Suprapubic skin (tissue), 4 donors: ENCODE measurements at regions not wholly inside any gene's neighbourhood (a gene's known extent, or its start where the extent isn't known, plus 50 kb on each side); places are given as distances from the start of the nearest gene placed in this dataset.

Experiments used
- DNase-seq, 2 donors: peaks; one replicate each; pipeline ENCODE4 v3.0.0-alpha.2; 2019; ENCODE audit warnings: low spot score in 2 of 2
- H3K27ac ChIP-seq: fragments of 200-600 bp; sonication (generic); one replicate; pipeline ENCODE4 v1.5.1; 2019
- H3K27me3 ChIP-seq: fragments of 200-600 bp; sonication (generic); one replicate; pipeline ENCODE4 v1.5.1; 2019
- H3K36me3 ChIP-seq: fragments of 200-600 bp; sonication (generic); one replicate; pipeline ENCODE4 v1.5.1; 2019
- H3K4me1 ChIP-seq: fragments of 200-600 bp; sonication (generic); one replicate; pipeline ENCODE4 v1.5.1; 2019
- H3K4me3 ChIP-seq: fragments of 200-600 bp; sonication (generic); one replicate; pipeline ENCODE4 v1.5.1; 2019; ENCODE audit warnings: mild to moderate bottlenecking
- H3K9me3 ChIP-seq: fragments of 200-600 bp; sonication (generic); one replicate; pipeline ENCODE4 v1.5.1; 2019
- CTCF ChIP-seq, 2 donors: fragments of 200-600 bp in 1 of 2; fragments of 450-650 bp in 1 of 2; sonication (generic) in 1 of 2; IDR thresholded peaks; one replicate each; pipeline ENCODE4 v1.5.1; 2016 to 2019; ENCODE audit warnings: antibody characterized with exemption in 2 of 2, mild to moderate bottlenecking in 1 of 2, moderate library complexity in 1 of 2
- EP300 ChIP-seq: sonication (generic); formaldehyde crosslinking; IDR thresholded peaks from one replicate; pipeline ENCODE4 v1.6.1; 2017; ENCODE audit warnings: antibody characterized with exemption
- POLR2A ChIP-seq, 2 donors: fragments of 450-650 bp; IDR thresholded peaks; one replicate each; pipeline ENCODE4 v1.6.1; 2017; ENCODE audit warnings: antibody characterized with exemption in 2 of 2, mild to moderate bottlenecking in 2 of 2, moderate library complexity in 2 of 2
- POLR2AphosphoS5 ChIP-seq, 3 donors: sonication (generic); formaldehyde crosslinking; IDR thresholded peaks; one replicate each; pipeline ENCODE4 v1.6.1; 2017; ENCODE audit warnings: antibody characterized with exemption in 3 of 3
- WGBS: methylation state at CpG from one replicate; pipeline ENCODE4 v1.1.5; 2018; 5-methylcytosine and 5-hydroxymethylcytosine counted together

GRCh38 chr20:57914205-57914604 lies 204.4 kb upstream of the PMEPA1 start:
- no peaks in the 10 kb centered on the region for H3K4me1 ChIP-seq
- H3K4me3 ChIP-seq = no peak overlapping the region
- H3K27me3 ChIP-seq = no peaks in the 10 kb centered on the region
- H3K36me3 ChIP-seq = no peaks in the 10 kb centered on the region
- no peak for TF ChIP-seq POLR2AphosphoS5 (IDR thresholded peaks at IDR 0.05)
- TF ChIP-seq EP300 = no peak
- no peak for TF ChIP-seq POLR2A (IDR thresholded peaks at IDR 0.05)
- no peak for TF ChIP-seq CTCF (IDR thresholded peaks at IDR 0.05)
- 71% methylated on average over 4 of the region's 4 CpGs for WGBS
- H3K9me3 ChIP-seq = no peaks in the 10 kb centered on the region
- DNase-seq = no peak
- no peak overlapping the region for H3K27ac ChIP-seq

GRCh38 chr20:57913156-57913930 lies 203.5 kb upstream of the PMEPA1 start:
- Histone ChIP-seq H3K27ac (no peak overlapping the region), H3K9me3 (no peaks in the 10 kb centered on the region), H3K27me3 (no peaks in the 10 kb centered on the region), H3K36me3 (no peaks in the 10 kb centered on the region), H3K4me1 (no peaks in the 10 kb centered on the region), H3K4me3 (no peak overlapping the region)
- WGBS = 95% methylated on average over 12 of the region's 12 CpGs
- no peak for TF ChIP-seq EP300
- no peak for TF ChIP-seq CTCF (IDR thresholded peaks at IDR 0.05)
- TF ChIP-seq POLR2A (IDR thresholded peaks at IDR 0.05) = no peak
- no peak for TF ChIP-seq POLR2AphosphoS5 (IDR thresholded peaks at IDR 0.05)
- no peak for DNase-seq

- no peaks in the 10 kb centered on the region for H3K27me3 ChIP-seq
Measured at GRCh38 chr20:57912227-57912582, 202.4 kb upstream of the PMEPA1 start.

GRCh38 chr20:57911512-57912226 lies 201.9 kb upstream of the PMEPA1 start:
- DNase-seq = peak in 1 of 2 donors; percentile 30
- 93% methylated on average over 14 of the region's 14 CpGs for WGBS
- Histone ChIP-seq H3K27me3 (peaks cover 2% of the 10 kb centered on the region), H3K4me3 (no peak overlapping the region), H3K4me1 (no peaks in the 10 kb centered on the region), H3K36me3 (no peaks in the 10 kb centered on the region), H3K9me3 (no peaks in the 10 kb centered on the region), H3K27ac (no peak overlapping the region)
- TF ChIP-seq EP300 (no peak), POLR2AphosphoS5 (IDR thresholded peaks at IDR 0.05) (no peak), POLR2A (IDR thresholded peaks at IDR 0.05) (no peak), CTCF (IDR thresholded peaks at IDR 0.05) (no peak)

More at GRCh38 chr20:57912227-57912582, 202.4 kb upstream of the PMEPA1 start:
- DNase-seq = no peak
- Histone ChIP-seq H3K4me1 (no peaks in the 10 kb centered on the region), H3K27ac (no peak overlapping the region), H3K36me3 (no peaks in the 10 kb centered on the region), H3K9me3 (no peaks in the 10 kb centered on the region), H3K4me3 (no peak overlapping the region)
- 60% methylated on average over 3 of the region's 6 CpGs for WGBS
- no peak for TF ChIP-seq POLR2A (IDR thresholded peaks at IDR 0.05)
- TF ChIP-seq EP300 = no peak
- TF ChIP-seq POLR2AphosphoS5 (IDR thresholded peaks at IDR 0.05) = no peak
- no peak for TF ChIP-seq CTCF (IDR thresholded peaks at IDR 0.05)

- Histone ChIP-seq H3K27ac (no peak overlapping the region), H3K36me3 (no peaks in the 10 kb centered on the region), H3K4me3 (no peak overlapping the region), H3K4me1 (no peaks in the 10 kb centered on the region), H3K27me3 (peaks cover 2% of the 10 kb centered on the region), H3K9me3 (no peaks in the 10 kb centered on the region)
- WGBS = 100% methylated on average over 1 of the region's 1 CpG
- DNase-seq = no peak
- no peak for TF ChIP-seq POLR2A (IDR thresholded peaks at IDR 0.05)
- no peak for TF ChIP-seq EP300
- no peak for TF ChIP-seq POLR2AphosphoS5 (IDR thresholded peaks at IDR 0.05)
- no peak for TF ChIP-seq CTCF (IDR thresholded peaks at IDR 0.05)
Measured at GRCh38 chr20:57910716-57911115, 200.9 kb upstream of the PMEPA1 start.
